ENCODE measurements at regions not wholly inside any gene's neighbourhood (a gene's known extent, or its start where the extent isn't known, plus 50 kb on each side); places are given as distances from the start of the nearest gene placed in this dataset.
"Not testable (repeated sequence)": the region's sequence is repeated elsewhere in the genome, so short reads cannot be mapped to it uniquely, and the experiment has no call there.

DNA sequence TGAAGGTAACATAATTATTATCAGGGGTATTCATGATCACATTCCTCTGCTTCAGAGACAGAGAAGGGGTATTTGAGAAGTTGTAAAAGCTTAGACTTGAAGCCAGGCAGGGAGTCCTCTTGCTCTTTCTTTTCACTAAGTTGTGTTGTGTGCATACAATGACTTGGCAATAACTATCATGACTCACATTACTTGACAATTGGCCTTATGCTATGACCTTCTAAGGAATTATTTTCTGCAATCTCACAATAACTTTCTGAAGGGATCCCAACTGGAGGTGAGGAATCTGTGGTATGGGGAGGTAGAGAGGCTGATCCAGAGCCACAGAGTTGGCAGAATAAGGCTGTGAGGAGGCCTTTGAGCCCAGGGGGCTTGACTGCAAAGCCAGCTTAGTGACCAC is 622.3 kb downstream of the MTRR start:
- no peak for DNase-seq

DNA sequence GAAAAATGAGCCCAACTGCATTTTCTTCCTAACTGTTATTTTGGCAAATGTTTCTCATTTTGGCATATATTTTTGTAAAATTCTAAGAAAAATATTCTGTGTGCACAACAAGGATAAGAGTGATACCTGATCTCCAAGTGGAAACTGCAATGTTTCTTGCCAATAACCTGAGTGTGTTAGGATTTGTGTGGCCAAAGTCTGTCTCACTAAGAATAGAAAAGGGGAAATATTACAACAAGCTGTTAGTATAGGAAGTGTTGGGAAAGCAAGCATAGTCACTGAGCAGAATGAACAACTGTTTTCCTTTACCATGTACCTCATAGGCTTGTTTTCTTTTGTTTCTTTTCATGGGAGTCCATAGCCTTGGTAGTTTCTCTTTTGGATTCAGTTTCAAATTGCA is 624.2 kb downstream of the MTRR start:
- DNase-seq: no peak

DNA sequence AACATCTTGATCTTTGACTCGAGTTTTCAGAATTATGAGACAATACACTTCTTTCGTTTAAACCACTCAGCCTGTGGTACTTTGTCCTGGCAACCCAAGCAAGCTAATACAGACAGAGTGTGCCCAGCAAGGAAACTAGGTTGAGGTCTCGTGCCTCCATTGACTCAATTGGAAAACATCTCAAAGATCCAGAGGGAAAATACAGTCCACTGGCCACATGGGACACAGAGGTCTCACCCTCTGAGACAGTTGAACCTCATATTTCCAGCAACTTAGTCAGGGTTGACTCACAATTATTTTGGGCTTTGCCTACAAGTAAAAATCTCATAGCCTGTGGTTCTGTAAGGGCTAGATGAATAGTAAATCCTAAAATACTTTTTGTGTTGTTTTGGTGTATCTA is 631.5 kb downstream of the MTRR start:
- DNase-seq: no peak

DNA sequence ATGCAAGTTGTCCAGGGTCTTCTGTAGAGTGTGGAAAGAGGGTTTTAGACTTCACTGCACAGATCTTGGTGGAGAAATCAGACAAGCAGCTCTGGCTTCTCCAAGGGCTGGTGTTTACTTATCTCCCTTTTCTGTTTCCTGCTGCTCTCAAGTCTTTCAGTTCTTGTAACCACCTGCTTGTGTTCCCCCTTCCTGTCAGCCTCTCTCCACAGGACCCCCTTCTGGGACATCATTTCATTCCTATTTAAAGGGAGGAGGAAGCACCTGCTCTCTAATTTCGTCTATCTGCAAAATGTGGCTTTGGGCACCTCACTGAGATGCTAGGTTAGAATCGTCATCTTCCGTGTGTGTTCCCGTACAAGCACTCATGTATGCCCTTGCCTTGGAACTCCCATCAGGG is 636.2 kb downstream of the MTRR start:
- no peak for DNase-seq

DNA sequence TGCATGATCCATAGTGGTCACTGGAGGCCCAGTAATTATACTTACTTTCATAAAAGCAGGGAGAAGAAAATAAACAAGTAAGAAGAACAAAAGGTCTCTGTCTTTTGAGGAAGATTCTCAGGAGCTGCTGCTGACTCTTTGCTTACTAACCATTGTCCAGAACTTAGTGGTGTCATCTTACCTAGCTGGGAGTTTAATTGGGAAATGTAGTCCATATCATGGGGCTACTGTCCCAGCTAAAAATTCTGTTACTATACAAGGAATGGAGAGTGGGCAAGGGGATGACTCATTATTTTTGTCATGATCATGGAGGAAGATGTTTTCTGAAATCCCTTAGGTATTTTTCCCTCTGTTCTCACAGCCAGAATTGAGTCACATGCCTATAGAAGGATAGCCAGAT is 639.3 kb downstream of the MTRR start:
- no peak for DNase-seq

DNA sequence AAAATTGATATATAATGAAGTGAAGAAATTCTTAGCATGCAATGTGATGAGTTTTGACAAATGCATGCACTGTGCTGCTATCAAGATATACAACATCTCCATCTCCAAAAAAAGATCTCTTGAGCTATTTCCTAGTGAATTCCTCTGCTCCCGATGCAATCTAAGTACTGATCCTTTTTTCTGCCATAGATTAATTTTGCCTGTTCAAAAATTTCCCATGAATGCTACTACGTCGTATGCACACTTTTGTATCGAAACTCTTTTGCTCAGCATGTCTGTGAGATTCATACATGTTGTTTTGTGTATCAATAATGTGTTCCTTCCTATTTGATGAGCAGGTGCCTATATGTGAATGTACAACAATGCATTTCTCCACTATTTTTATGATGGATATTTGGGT is 647.4 kb downstream of the MTRR start:
- DNase-seq: no peak

DNA sequence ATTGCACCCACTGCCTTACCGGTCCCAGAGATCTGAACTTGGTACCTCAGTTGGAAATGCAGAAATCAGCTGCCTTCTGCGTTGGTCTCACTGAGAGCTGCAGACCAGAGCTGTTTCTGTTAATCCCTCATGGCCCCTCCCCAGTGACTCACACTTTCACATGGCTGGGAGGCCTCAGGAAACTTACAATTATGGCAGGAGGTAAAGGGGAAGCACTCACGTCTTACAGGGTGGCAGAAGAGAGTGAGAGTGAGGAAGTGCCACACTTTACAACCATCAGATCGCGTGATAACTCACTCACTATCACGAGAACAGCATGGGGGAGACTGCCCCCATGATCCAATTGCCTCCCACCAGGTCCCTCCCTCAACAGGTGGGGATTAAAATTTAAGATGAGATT is 648.5 kb downstream of the MTRR start:
- DNase-seq: no peak

DNA sequence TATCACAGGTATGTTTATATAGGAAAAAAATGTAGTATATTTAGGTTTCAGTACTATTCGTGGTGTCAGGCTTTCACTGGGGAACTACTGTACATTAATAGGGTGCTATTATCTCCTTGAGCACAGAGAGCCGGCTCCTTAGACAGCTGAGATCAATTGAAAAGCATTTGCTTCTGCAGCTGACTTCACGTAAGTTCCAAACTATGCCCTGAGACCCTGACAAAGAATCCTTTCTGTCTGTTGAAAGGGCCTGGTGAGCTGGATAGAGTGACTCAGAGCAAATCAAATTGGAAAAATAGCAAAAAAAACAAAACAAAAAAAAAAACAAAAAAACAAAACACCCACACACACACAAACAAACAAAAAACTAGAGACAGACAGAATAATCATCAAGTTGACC is 652.0 kb downstream of the MTRR start:
- no peak for DNase-seq

DNA sequence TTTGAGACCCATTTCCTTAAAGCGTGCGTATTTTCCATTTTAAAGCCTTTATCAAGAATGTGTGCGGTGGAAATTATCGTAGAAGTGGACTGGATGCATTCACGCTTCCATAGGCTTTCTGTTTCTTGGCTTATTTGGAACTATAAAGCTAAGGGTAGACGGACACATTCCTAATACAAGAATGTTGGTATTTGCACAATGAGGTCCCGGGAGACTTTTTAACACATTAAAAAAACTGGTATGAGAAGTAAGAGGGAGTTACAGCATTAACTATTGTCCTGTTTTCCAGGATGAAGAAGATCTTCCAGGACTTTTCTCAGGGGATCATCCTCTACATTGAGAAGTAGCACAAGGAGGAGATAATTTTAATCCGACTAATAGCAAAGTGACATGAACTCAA is 653.0 kb downstream of the MTRR start:
- DNase-seq: no peak

DNA sequence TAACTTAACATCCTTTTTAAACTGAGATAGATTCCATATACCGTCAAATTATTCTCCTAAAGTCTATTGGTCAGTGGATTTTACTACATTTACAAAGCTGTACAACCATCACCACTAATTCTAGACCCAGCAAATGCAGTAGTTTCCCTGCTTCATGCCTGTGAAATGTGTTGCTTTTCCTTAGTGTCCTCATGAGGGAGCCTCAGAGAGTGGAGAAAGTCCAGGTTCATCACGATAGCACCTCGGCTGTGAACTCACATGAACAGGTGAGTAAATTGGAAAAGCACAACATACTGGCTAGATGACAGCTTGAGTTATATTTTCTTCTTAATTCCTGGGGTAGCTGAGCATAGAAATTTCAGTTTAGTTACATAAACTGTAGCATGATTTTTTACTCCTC is 653.7 kb downstream of the MTRR start:
- no peak for DNase-seq

DNA sequence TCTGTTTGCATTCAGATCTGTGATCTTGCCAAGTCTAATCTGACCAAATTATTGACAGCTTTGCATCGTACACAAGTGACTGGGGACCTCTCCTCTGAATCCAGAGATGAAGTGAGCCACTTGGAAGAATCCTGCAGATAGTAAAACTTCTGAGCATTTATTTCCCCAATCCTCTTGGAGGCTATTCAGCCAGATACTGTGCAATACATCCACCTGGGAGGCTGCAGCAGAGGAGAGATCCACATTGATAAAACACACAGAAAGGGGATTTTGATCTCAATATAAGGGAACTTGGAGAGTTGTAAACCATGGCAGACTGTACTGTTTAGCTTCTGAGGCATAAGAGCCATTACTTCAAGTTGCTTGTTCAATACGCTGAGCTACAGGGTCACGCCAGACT is 654.6 kb downstream of the MTRR start:
- DNase-seq: no peak

DNA sequence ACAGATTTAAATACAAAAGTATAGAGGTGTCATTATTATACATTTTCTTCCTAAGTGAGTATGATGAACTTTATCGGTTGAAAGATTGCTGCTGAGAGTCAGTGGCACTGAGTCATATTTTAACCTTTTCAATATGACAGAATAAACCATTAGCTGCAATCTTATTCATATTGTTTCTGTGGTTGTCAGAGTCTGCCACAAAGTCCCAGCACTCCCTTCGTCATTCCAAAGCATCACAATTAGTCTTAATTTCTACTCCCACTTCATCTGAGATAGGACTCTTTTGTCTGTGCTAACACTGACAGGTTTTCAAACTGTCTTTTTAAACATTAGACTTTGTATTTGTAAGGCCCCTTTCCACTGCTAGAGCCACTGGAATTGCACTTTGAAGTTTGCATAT is 656.9 kb downstream of the MTRR start:
- no peak for DNase-seq

DNA sequence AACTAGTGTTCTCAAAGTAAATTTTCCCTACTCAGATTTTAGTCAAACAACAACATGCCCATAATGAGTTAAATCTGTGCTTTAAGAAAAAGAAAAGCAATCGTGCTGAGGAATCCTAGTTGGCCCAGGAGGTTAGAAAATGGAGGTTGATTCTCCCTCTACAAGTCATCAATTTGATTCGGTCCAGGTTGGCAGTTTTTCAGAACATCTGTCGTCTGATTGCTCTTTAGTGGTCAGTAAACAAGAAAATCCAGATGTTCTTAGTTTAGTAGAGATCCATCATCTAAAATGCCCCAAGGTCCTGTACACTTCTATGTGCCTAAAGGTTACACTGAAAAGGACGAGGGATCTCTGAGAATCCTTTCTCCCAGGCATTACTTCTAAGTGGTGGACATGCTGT is 659.2 kb downstream of the MTRR start:
- DNase-seq: no peak

DNA sequence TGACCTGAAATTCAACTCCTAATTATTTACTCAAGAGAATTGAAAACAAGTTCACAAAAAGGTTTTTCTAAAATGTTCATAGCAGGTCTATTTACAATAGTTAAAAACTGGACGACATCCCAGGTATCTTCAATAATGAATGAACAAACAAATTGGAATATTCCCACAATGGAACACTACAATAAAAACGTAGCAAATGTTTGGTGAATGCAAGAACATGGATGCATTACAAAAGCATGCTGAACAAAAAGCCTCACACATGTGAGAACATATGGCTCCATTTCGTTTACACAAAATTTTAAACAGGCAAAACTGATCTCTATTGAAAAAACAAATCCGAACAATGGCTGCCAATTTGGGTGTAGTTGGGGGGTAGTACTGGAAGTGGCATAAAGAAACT is 669.9 kb downstream of the MTRR start:
- DNase-seq: no peak

DNA sequence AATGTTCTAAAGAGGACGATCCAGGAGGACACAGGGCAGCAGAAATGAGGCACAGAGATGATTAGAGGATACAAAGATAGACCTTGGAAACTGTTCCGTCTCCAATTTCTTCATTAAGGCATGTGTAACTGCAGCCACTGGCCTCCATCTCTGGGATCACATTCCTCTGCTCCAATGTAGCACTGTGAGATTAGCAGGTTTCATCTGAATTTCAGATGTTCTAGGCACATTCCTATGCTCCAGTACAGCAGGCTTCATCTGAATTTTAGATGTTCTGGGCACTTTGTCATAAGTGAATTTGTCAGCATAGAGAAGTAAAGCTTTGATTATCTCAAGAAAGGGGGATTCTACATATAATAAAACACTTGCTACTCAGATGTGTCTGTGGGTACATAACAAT is 671.4 kb downstream of the MTRR start:
- no peak for DNase-seq

DNA sequence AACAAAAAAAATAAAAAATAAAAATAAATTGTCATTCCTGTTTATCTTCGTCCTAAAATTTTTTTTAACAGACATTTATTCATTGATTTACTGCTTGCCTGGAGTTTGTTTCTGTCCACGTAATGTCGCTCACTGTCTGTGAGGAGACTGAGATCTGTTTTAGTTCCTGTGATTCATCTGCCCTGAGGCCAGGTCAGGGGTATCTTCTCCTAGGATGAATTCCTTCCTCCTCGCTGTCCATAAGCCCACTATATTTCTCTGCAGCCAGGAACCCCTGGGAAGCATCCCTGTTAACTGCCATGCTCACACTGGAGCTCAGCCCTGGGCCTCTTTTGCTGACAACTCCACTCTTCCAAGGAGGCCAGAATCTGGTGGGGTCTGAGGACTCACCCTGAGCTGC is 682.0 kb downstream of the MTRR start:
- DNase-seq: no peak

DNA sequence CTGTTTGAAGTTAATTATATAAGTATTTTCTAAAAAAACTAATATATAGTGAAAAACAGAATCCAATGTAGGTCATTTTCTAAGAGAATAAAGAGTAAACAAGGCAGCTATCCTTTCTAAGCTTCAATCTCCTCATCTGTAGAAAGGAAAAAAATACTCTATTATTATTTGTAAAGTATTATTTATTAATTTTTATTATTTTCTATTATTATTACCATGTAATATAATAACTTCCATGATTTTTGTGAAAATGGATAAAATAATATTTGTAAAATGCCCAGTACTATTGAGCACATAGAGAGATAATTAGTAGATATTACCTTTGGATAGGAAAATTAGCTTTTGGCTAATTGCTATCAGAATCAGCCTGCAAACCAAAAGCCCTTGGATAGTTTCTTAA is 684.4 kb downstream of the MTRR start:
- no peak for DNase-seq

DNA sequence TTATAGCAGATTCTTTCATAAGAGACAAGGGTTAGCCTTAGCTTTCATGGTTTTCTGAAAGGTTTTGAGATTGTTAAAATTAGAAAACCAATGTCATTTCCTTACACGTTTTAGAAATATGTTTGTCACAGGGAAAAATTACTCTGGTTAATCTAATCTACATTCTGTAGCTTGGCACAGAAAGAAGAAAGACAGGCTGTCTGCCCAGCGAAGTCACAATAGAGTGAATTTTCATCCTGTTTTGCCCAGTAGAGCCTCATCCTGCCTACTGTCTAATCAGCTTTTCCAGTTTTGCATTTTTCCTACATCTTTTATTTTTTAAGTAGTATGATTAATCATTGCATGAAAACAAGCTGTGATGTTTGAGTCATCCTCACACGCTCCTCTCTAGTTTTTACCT is 688.8 kb downstream of the MTRR start:
- DNase-seq: no peak

DNA sequence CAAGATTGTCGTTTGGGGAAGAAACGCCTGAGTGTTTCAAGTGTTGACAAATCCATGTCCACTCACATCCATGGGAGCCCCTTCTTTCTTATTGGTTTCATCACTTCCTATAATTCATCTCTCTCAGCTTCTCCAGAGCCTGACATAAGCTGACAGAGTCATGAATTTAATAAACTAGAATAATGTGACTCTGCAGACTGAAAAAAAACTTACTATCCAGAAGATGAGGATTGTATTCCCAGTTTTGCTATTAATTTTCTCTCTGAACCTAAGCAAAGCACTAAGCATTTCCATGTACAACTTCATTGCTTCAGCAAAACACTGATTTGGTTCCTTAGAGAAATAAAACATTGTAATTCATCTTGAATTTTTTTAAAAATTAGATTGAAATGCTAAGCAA is 691.8 kb downstream of the MTRR start:
- no peak for DNase-seq

DNA sequence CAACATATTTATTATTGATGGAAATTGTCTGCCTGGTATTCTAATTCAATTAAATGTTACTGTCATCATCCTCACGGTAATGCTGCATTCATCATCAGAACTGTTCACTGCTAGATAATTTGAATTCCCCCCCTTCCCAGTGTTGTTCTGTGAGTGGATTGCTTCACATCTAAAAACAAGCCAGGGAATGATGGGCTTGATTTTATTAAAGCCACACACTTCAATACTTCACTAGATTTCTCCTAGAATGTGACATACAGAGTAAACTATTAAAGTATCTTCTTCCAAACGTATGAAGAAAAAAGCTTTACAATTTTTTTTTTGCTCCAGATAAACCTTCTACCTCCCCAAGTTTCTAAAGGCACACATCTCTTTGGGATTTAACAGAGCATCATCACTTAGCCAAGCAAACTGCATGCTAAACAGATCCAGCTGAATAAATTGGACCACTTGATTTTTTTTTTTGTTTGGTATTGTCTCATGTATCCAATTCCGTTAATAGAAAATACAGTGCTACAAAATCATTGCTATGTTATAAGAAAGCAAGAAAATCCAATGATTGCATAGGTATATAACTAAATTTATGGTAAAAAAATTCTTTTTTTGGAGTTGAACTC is 692.4 kb downstream of the MTRR start:
- DNase-seq: no peak

DNA sequence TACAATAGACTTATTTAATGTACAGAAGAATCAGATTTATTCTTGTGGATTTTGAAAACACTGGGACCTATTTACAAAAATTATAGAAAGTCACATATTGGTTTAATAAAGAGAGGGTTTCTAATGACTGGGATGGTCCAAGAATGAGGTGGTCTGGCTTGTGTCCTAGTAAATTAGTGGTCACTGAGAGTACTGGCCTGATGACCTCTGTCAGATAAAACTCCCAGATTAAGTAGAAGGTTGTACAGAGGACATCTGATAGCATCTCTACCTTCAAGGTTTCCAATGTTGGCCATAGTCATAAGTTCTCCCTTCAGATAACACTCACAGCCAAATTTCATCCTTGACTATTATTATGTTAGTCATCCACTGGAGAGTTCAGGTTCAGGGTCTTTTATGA is 692.9 kb downstream of the MTRR start:
- DNase-seq: no peak

DNA sequence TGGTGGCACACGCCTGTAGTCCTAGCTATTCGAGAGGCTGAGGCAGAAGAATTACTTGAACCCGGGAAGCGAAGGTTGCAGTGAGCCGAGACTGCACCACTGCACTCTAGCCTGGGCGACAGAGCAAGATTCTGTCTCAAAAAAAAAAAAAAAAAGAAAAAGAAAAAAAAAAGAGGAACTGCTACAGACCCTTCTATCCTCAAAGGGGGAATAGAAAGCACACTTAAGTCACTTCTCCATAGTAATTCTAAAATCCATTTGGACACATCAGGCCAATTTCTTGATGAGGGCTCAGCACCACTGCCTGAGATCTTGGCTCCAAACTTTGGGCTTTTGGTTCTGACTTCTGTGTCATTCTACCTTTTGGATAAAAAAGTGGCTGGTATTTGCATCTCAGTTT is 694.6 kb downstream of the MTRR start:
- not testable (repeated sequence) for DNase-seq

DNA sequence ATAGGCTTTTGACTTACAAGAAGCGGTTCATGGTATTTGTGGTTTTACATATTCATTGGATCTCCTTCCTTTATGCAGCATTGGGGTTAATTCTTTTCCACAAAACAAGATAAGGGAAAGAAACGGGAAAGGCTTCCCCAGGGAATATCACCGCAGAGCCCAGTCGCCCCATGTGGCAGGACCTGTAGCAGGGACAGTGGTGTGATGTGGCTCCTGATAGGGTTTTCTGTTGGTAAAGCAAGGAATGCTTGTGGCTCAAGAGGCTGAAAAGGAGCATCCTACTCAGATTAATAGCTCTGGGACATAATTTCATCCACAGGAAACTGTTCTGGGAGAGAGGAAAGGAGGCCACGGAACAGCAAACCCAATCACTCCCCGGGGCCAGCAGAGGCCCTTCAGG is 699.9 kb downstream of the MTRR start:
- no peak for DNase-seq

DNA sequence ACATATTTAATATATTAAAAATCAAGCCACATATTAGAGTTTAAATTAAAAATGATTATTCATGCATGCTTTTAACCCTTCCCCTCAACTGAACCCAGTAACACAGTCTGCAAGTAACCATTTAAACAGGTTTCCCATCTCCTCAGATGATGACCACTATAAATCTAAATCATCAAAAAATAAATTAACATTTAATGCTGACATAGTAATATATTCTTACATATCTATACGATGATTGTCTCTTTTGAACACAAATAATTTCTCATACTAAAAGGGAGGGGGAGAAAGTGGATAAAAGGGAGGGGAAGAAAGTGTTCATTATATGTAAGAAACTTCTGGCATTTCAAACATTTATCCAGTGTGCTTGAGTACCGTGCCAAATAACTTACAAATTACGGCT is 701.6 kb downstream of the MTRR start:
- no peak for DNase-seq

DNA sequence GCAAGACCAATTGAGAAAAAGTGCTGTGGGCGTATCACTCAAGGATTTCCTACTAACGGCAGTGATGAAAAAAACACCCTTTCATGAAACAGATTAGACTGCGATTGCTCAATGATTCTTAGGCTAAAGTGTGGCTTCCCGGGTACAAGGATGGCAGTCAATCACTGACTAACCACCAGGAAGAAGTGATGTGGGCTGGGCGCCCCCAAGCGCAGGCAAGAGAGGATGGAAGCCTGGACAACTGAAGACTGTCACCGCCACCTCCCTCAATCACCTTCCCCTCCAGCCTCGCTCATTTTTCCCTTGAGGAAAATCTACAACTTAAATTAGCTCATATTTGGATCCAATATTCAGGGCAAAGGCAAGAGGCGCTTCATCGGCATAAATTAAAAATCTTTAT is 707.2 kb downstream of the MTRR start:
- DNase-seq: no peak

DNA sequence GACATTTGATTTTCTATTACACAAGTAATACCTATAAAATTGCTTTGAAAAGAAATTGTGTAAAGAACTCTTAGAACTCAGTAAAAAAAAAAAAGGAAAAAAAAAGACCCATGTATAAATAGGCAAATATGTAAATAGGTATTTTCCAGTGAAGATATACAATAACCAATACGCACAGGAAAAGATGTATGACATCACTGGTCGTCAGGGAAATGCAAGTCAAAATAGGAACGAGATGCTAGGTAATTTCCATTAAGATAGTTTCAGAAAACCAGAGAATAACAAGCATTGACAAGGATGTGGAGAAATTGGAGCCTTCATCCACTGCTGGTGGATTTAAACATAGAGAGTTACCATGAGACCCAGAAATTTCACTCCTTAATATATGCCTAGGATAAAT is 708.8 kb downstream of the MTRR start:
- no peak for DNase-seq

Measured in CD4-positive, alpha-beta T cell treated with Interleukin-15 for 1 hour (primary cell).